Ramos (cell line): ENCODE measurements at regions not wholly inside any gene's neighbourhood (a gene's known extent, or its start where the extent isn't known, plus 50 kb on each side); places are given as distances from the start of the nearest gene placed in this dataset.

Experiments
- in situ Hi-C: fragments of 300-500 bp; cut with MboI; formaldehyde crosslinking; loops from one replicate; pipeline ENCODE4 v1.14.3; 2022; ENCODE audit warnings: low sequenced_read_pairs; ENCODE audit not compliant: unreplicated experiment

DNA sequence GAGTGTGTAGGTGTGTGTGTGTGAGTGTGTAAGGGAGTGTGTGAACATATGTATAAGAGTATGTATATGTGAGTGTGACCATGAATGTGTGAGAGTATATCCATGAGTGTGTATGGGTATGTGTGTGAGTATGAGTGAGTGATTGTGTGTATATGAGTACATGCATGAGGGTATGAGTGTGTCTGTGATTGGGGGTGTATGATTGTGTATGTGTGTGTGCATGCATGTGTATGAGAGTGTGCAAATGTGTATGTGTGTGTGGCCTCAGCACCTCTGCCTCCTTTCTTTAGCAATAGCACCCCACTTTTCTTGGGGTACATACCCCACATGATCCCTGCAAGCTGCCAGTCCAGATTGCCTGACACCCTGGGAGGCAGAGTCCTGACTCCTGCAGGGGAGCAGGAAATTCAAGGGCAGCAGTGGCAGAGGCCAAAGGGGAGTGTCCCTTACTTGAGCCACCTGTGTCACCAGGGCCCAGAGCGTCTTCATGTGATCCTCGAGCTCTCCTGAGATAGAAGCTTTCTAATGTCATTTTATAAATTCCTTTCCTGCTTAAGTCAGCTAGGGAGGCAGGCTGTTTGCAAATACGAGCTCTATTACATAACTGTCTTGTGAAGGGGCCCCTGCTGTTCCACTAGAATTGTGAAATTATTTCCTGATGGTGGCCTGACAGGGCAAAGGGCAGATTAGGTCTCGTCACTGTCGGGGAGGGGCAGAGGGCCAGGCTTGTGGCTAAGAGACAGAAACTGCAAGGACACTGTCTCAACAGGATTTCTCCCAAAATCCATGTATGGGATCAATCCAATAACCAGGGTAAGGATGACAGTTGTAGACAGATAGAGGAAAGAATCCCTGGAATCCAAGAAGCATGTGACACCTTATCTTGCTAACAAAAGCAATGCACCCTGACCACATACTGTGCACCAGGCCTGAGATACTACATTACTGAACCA, 389.1 kb downstream of the GADD45G start:
- in situ Hi-C loops: no loop called here

DNA sequence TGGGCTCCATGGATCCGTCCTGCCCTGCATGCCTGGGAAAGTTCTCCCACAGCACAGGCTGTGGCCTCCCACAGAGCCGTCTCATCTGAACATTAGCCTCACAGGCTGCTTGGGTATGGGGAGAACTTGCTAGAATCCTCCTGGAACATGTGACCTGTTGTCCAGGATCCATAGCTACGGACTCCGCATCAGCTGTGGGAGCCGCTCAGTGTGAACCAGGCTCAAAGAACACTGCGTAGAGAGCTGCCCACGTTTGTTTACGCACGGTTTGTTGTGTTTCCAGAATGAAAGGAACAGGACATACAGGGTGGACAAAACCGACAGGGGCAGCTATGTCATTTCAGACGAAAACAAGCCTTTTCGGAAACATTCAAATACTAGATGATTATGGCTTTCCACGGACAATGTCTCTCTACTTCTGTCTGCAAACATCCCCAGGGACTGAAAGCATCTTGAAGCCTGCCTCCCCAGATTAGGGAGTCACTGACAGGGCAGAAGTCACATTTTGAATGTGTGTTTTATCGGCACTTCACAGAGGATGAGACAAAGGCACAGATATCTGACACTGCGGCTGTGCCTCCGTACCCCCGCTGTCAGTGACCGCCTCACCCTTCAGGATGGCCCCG, 390.3 kb downstream of the GADD45G start:
- in situ Hi-C loops: no loop called here

DNA sequence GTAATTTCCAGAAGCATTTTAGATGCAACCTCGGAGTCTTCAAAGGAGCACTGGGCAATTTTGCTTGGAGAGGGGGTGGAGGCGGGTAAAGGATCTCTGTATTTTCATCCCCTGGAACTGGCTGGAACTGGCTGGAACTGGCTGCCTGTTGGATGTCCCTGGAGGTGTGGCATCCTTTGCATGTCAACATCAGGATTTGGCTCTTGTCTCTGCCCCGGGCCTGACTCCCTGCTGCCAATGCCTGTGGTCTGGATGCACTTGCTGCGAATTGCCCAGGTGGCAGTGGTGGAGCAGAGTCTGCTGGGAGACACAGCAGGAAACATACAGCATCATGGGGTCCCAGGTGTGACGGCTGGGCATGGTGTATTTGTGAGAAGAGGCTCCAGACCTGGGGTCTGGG, 391.3 kb downstream of the GADD45G start:
- in situ Hi-C loops: no loop called here

DNA sequence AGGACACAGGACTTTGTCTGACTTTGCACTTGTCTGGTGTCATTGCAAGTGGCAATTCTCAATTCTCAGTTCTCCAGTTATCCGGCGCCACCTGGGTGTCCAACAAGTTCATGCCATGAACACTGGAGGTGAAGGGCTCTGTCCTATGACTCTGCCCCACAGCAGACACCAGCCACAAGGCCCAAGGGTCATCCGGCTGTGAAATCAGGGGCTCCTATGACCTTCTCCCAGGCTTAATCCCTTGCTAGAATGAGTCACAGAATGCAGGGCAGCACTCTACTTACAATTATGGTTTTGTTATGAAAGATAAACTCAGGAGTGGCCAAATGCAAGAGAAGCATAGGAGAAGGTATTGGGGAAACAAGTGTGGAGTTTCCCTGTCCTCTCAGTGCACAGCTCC, 392.0 kb downstream of the GADD45G start:
- in situ Hi-C loops: no loop called here

DNA sequence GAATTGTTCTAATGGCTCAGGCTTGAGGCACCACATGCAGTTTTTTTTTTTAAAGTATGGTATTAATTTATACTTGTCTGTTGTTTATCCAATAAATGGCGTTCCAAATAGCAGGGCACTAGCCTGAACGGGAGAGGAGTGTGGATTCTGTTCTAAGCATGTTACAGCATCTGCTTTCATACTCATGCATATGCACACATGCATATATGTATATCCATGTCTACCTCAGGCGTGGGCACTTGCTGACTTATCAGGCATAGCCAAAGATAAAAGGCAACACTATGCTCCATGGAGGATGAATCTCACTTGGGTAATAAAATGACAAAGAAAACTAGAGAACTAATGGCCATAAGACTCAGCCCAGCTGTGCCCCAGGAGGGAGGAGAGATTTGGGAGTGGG, 393.8 kb downstream of the GADD45G start:
- in situ Hi-C loops: no loop called here

DNA sequence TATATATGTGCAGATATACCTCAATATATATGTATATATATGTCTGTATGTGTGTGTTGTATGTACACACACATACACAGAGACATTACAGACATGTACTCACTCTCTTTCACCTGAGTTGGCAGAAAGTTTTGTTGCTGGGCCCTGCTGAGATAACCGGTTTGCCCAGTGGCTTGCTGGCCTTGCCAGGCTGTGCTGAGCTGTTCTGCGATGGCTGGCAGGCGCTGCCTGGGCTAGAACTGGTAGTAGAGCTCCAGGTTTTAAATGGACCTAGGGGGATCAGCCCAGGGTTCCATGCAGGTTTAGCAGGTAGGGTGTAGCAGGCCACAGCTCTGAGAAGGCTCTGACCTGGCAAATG, 394.3 kb downstream of the GADD45G start:
- in situ Hi-C loops: no loop called here

DNA sequence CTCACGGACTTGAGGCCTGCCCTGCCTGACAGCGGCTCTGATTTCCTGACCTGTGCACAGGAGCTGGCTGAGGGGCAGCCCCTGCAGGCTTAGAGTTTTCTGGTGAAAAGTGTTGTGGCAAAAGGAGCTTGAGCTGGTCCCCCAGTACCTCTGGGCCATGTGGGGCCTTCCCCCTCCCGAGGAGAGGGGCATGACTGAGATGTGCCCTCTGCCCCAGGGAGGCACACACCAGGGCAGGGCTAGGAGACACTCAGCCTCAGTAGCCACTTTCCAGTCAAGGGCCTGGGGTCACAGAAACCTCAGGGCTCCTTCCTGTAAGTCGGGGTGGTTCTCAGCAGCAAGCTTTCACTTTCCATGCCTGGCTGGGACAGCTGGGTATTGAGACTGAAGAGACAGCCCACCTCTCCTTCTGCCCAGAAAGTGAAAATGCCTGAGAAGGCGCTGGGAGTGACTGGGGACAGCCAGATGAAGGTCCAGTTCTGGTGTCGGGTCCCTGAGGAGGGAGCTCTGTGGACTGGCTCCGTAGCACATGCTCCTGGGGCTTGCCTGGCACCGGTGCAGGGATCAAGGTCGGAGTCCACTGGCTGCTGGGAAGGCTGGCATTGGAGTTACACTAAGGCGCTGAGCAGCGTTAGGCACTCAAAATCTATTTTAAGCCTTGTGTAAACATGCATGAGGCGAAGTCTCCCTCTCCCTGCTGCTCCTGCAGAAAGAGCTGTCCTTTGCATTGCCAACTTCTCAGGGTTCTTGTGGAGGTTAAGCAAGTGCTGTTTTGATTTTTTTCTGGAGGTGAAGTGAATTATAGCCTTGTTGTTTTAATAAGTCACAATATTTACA, 394.9 kb downstream of the GADD45G start:
- in situ Hi-C loops: no loop called here

DNA sequence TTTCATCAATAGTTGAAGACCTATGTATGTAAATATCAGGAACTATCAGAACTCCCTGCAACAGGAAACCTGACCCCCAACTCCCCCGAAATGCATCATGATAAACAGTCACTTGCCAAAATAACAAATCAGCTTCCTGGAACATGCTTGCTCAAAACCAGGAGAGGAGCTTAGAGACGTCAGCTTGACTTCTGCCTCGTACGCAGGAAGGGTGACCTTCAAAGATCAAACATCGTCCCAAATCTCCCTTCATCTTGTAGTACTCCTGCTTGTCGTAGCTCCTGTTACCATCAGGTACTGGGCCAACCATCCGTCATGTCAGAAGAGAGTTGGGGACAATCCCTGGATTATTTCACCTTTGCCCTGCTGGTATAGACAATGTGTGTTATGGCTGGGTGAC, 396.1 kb downstream of the GADD45G start:
- in situ Hi-C loops: no loop called here

DNA sequence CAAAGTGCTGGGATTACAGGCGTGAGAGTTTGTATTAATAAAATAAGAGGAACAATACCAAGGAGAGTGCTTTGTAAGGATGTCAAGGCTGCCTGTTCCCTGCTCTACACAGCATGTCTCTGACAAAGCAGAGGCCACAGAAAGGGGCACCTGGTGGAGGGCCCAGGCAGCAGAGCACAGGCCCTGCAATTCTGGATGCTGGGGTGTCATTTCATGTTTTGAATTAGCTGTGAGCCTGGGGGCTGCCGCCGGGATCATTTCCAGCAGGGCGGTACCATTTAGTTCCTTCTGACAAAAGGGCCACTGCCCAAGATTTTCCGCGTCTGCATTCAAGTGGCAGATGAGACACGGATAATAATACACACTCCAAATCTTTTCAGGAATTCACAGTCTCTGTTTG, 396.9 kb downstream of the GADD45G start:
- in situ Hi-C loops: no loop called here

DNA sequence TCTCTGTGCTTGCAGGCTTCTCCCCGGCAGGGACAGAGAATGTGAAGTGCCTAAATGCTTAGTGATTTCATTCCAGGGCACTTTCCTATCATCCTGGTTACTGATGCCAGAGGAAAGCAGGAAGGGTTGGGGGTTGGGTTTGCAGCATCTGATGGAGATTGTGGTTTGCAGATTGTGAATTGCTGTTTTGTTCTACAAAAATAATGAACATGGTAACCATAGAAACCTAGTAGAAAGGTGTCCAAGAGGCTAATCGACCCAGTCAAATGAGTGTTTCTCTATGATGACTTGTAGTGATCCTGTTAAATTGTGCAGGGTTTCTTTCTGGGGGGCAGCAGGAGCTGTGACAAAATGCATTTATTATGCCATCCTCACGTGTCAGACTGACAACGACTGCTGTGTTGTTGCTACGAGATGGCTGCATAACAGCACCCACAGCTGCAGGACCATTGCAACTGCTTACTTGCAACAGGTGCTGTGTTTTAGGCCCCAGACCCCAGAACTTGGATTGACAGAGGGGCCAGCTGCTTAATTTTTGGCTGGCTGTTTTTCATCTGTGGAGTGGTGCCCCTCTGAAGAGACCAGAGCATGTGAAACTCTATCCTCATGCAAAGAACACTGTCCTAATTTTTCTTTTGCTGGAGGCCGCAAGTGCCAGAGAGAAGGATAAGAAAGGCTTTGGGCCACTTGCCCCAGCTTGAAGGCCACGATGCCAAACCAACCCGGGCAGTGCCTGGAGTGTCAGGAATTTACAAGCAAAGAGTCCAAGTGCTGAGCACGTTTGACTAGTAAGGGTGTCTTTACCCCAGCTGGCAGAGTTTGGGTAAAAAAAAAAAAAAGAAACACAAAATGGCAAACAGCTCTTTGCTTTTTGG, 397.8 kb downstream of the GADD45G start:
- in situ Hi-C loops: no loop called here

DNA sequence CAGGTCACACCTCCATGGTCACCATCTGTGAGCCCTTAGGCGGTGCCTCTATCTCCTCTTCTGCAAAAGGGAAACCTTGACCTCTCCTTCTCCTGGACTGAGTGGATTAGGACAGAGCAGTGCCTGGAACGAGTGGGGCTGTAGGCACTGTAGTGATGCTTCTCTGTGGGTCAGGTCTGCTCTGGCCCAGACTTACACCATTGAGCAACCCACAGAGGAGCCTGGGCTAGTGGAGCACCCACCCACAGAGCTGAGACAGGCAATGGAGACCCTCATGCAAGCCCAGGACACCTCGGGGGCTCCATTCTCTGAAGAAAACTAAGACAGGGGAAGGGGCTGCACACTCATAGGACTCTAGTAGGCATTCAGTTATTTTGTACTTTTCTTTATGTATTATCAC, 400.6 kb downstream of the GADD45G start:
- in situ Hi-C loops: no loop called here

DNA sequence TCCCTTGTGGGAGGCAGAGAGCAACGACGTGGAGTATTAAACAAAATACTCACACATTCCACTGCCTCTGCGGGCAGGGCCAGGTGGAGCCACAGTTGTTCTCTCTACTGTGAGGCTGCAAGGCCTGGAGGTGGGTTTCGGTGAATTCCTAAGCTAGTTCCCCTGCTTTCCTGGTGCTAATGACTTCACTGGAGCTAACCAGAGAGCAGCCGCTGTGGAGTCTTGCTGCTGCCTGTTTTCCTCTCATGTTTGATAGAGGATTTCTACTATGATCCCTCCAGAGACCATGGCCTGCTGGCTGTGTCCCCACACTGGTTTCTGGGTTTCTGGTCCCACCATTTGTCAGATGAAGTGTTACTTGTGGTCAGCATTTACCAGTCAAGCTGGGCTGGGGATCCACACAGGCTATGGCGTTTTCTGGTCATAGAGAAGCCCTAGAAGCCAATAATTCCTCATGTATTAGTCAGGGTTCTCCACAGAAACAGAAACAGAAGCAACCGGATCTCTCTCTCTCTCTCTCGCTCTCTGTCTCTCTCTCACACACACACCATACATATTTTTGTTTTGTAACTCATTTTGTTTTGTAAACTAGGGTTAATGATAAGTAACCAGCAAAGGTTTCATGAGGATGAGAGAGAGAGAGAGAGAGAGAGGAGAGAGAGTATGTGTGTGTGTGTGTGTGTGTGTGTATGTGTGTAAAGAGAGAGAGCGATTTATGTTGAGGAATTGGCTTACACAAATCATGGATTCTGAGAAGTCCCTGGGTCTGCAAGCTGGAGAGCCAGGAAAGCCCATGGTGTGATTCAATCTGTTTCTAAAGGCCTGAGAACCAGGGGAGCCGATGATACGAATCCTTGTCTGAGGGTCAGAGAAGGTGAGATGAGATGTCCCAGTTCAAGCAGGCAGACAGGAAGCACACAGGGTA, 403.0 kb downstream of the GADD45G start:
- in situ Hi-C loops: no loop called here

DNA sequence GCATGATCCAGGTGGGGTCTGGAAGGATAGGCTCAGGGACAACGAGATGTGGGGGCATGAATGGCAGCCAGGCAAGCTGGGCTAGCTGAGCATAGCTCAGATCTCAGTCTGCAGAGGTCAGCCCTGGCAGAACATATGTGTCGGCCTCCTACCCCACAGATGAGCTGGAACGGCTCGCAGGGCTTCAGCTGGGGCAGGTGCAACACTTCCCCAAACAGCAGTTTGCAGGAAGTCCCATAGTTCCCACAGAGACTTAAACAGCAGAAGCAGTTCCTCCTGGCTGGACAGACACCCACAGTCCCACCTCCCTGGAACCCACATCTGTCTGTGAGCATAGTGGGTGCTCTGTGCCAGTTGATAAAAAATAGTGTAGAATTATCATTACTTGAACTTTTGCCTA, 404.6 kb downstream of the GADD45G start:
- in situ Hi-C loops: no loop called here

DNA sequence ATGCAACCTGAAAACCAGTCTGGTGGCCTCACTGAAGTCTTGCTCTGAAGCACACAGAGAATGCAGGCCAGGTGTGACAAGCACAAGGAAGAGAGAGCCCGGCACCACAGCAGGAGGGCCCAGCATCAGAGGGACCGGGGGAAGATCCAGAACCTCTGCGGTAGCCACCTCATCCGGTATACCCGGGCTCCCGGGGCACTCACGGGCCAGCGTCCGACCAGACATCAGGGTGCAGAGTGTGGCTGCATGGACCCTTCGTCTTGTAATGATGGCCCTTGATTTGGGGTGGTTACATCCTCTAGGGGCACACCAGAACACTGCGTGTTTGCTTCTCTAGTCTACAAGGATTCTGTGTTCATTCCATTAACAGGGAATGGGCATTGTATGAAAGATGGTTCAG, 406.0 kb downstream of the GADD45G start:
- in situ Hi-C loops: no loop called here

DNA sequence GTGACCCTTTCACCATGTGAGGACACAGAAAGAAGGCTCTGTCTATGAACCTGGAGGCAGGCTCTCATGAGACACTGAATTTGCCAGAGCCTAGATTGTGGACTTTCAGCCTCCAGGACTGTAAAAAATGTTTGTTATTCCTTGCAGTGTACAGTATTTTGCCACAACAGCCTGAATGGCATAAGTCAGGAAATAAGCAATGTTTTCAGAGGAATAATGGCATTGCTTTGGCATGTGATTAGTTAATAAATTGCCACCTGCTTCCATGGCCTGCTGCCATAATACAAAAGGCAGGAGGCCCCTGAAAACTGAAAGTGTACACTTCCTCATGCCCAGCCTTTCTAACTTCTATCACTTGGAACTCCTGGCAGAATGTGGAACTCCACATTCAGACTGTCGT, 408.1 kb downstream of the GADD45G start:
- in situ Hi-C loops: no loop called here

DNA sequence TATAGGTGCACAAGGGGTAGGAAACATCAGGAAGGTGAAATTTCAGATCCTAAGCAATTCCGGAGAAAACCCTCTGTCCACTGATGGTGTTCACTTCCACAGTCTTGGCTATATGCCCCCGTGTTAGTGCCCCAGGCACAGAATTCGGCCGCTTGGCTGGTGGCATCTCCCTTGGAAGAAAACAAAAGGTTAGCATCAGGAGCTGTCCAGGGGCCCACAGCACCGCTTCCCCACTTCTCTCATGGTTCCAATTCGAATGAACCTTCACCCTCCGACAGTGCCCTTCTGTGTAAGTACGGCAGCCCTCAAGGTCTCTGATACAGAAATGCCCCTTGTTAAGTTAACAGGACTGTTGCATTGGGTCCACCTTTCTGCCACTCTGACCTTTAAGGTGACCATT, 409.0 kb downstream of the GADD45G start:
- in situ Hi-C loops: no loop called here

DNA sequence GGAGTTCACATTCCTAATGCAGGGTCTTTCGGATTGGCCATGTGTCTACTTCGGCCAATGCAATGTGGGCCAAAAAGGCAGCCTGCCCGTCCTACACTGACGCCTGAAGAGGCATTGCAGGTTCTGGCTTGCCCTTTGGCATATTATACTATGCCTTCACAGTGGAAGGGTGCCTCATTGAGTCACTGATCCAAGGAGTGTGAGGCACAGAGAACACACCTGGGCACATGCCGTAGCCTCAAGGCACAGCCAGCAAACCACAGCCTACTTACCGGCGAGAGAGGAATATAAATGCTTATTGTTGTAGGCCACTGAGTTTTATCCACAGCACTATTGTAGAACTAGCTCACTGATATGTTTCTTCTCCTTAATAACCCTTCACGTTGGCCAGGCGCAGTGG, 409.6 kb downstream of the GADD45G start:
- in situ Hi-C loops: no loop called here

DNA sequence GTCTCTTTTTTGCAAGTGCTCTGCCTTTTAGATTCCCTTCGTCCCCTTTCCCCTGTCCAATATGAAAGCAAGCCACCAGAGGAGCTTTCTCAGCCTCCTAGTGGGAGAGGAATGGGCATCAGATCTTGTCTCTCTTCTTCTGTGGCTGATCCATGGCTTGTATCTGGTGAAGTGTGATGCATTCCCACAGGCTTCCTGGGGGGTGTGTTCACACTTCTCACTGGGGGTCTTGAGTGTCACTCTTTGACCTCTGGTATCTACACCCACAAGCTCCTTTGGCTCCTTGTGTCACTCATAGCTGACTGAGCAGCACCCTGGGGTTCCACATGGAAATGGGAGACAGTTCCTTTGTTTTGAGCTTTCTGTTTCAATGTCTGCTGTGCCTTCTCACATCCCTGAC, 411.5 kb downstream of the GADD45G start:
- in situ Hi-C loops: no loop called here

DNA sequence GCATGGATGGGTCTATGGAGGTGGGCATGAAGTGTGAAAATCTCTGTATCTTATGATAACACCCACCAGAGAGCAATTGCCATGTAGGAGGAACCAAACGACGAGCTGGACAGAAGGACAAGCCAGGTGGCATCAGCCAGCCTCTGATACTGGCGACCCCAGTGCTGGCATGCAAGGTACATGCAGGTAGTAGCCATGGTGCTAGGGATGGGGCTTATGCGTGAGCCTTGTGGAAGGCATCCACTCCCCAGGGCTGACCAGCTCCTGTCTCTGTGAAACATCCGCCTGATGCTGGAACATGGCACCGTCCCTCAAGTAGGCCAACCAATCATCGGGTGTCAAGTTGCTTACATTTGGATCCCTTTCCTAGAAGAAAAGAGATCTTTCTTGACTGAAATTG, 412.9 kb downstream of the GADD45G start:
- in situ Hi-C loops: no loop called here
